Calu3 (cell line): ENCODE measurements at regions not wholly inside any gene's neighbourhood (a gene's known extent, or its start where the extent isn't known, plus 50 kb on each side); places are given as distances from the start of the nearest gene placed in this dataset.

Experiments used
- BruUV-seq: library from RNA; stranded (reverse); fragments of 400-500 nt; replicated peaks from 2 replicates; lab custom pipeline; 2021; lab: Mats Ljungman, UMichigan
- CTCF ChIA-PET: fragments of 300-600 bp; sonication (Branson Sonifier 250); formaldehyde crosslinking; loops from one replicate; lab custom pipeline; 2022; ENCODE audit warnings: antibody characterized with exemption; lab: Charles Lee
- DNase-seq: peaks from one replicate; pipeline ENCODE4 v3.0.0; 2022
- H3K27ac Mint-ChIP-seq: one replicate; pipeline ENCODE4 v1.8.0; 2022; ENCODE audit warnings: mixed read lengths; ENCODE audit not compliant: unreplicated experiment
- H3K27me3 Mint-ChIP-seq: one replicate; pipeline ENCODE4 v1.8.0; 2022; ENCODE audit warnings: mixed read lengths; ENCODE audit not compliant: unreplicated experiment
- H3K36me3 Mint-ChIP-seq: one replicate; pipeline ENCODE4 v1.8.0; 2022; ENCODE audit warnings: mild to moderate bottlenecking, moderate library complexity, mixed read lengths; ENCODE audit not compliant: insufficient read depth, unreplicated experiment
- H3K4me1 Mint-ChIP-seq: one replicate; pipeline ENCODE4 v1.8.0; 2022; ENCODE audit warnings: mild to moderate bottlenecking, low read depth, mixed read lengths; ENCODE audit not compliant: unreplicated experiment
- H3K4me3 Mint-ChIP-seq: one replicate; pipeline ENCODE4 v1.8.0; 2022; ENCODE audit warnings: mild to moderate bottlenecking, low read depth, moderate library complexity, mixed read lengths; ENCODE audit not compliant: unreplicated experiment
- H3K9me3 Mint-ChIP-seq: one replicate; pipeline ENCODE4 v1.8.0; 2022; ENCODE audit warnings: low read depth, mixed read lengths; ENCODE audit not compliant: unreplicated experiment
- intact Hi-C: fragments of 100-400 bp; cut with micrococcal nuclease; formaldehyde crosslinking; loops from one replicate; pipeline ENCODE4 v1.10.0; 2022; ENCODE audit not compliant: unreplicated experiment
- TF ChIP-seq, protein P1 (sequence below): fragments of 200-600 bp; IDR thresholded peaks from one replicate; pipeline ENCODE4 v1.8.0; 2022; ENCODE audit warnings: antibody characterized with exemption; ENCODE audit not compliant: unreplicated experiment

DNA sequence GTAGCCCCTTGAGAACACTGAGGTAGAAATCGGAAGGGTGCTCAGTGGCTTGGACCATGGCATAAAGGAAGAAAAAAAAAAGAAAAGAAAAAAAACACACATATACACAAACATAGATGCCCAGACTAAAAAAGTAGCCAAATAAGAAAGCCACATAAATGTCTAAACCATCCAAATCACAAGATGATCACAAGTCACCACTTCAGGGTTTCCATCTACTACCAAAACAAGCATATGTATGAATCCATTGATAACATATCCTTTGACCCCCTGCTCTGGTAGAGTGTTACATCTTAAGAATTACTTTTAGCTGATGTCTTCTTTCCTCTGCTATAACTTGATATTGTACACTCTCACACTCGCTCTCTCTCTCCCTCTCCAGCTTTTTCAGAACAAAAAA, 245.9 kb downstream of the AHR start:
- no TSS peak for BruUV-seq
- no peaks in the 10 kb centered on the region for H3K36me3 Mint-ChIP-seq
- no peak overlapping the region for H3K27ac Mint-ChIP-seq
- no peak for DNase-seq
- peaks cover 7% of the 10 kb centered on the region for H3K4me1 Mint-ChIP-seq
- H3K9me3 Mint-ChIP-seq = no peaks in the 10 kb centered on the region
- no peak overlapping the region for H3K4me3 Mint-ChIP-seq
- CTCF ChIA-PET = no interaction called here
- TF ChIP-seq, protein P1, sequence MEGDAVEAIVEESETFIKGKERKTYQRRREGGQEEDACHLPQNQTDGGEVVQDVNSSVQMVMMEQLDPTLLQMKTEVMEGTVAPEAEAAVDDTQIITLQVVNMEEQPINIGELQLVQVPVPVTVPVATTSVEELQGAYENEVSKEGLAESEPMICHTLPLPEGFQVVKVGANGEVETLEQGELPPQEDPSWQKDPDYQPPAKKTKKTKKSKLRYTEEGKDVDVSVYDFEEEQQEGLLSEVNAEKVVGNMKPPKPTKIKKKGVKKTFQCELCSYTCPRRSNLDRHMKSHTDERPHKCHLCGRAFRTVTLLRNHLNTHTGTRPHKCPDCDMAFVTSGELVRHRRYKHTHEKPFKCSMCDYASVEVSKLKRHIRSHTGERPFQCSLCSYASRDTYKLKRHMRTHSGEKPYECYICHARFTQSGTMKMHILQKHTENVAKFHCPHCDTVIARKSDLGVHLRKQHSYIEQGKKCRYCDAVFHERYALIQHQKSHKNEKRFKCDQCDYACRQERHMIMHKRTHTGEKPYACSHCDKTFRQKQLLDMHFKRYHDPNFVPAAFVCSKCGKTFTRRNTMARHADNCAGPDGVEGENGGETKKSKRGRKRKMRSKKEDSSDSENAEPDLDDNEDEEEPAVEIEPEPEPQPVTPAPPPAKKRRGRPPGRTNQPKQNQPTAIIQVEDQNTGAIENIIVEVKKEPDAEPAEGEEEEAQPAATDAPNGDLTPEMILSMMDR = no peak
- H3K27me3 Mint-ChIP-seq = no peaks in the 10 kb centered on the region
- intact Hi-C loops = no loop called here

DNA sequence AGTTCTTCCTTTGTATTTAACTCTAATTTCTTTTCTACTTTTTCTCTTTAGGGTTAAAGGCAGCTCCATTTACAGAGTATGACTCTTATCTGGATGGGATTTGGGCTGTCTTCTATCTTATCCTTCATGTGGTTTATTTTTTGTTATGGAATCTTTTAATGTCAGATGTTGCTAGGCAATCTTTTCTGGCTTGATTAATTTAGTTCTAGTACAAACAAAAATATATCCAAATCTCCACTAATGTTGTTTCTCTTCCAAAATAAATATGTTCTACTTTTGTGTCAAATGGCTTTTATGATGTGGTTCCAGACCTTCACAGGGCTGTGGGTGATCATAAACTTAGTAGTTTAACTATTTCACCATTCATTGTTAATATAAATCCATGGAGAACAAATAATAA, 246.9 kb downstream of the AHR start:
- TF ChIP-seq, protein P1 = no peak
- H3K4me3 Mint-ChIP-seq = no peak overlapping the region
- intact Hi-C loops = no loop called here
- CTCF ChIA-PET = no interaction called here
- no peaks in the 10 kb centered on the region for H3K9me3 Mint-ChIP-seq
- DNase-seq = no peak
- H3K36me3 Mint-ChIP-seq = no peaks in the 10 kb centered on the region
- no peaks in the 10 kb centered on the region for H3K27me3 Mint-ChIP-seq
- BruUV-seq = no TSS peak
- no peaks in the 10 kb centered on the region for H3K4me1 Mint-ChIP-seq
- no peak overlapping the region for H3K27ac Mint-ChIP-seq

DNA sequence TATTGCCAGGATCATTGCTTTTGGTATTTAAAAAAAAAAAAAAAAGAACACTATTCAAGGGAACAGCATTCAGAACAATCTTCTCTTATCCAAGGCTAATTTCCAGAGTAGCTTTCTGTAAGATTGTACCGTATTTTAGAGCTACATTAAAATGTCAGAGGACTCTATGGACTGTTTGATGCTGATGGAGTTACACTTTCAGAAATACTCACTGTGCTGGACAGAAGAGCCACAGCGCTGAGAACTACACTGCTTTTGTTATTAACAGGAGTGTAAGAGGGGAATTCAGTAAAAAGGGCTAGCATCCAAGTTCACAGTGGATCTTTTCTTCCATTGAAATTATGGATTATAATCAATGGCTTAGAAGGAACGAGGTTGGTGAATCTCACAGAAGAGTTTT, 247.7 kb downstream of the AHR start:
- Mint-ChIP-seq H3K9me3 (no peaks in the 10 kb centered on the region), H3K27ac (no peak overlapping the region), H3K4me3 (no peak overlapping the region), H3K36me3 (no peaks in the 10 kb centered on the region), H3K4me1 (no peaks in the 10 kb centered on the region), H3K27me3 (no peaks in the 10 kb centered on the region)
- intact Hi-C loops = no loop called here
- no peak for DNase-seq
- CTCF ChIA-PET = interaction anchor here (0.6 to 1.3 kb wide), 4 partner anchors 12 to 563 kb away, joined by 3 to 4 read pairs (median 4); no protein-coding TSS in a partner anchor
- BruUV-seq = no TSS peak
- TF ChIP-seq, protein P1 = no peak

DNA sequence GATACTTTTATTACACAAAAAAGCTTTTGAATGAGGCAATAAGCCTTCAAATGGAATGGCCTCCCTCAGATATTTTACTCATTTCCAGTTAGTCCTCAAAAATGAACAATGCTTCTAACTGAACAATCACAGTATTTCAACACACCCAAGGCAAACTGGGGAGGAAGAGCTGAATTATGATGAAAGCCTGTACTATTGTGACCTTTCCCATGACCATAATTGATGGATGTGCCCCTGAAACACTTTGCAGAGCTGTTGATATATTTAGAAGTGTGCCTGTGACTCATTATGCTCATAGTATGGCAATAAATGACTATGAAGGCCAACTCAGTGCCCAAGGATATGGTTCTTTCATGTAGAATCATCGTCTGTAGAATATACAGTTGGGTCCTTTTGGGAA, 248.1 kb downstream of the AHR start:
- intact Hi-C loops = no loop called here
- H3K4me1 Mint-ChIP-seq = no peaks in the 10 kb centered on the region
- CTCF ChIA-PET = interaction anchor here (0.6 to 1.3 kb wide), 5 partner anchors 10 to 564 kb away, joined by 3 to 8 read pairs (median 4); no protein-coding TSS in a partner anchor
- BruUV-seq = no TSS peak
- no peak for DNase-seq
- no peaks in the 10 kb centered on the region for H3K9me3 Mint-ChIP-seq
- no peak overlapping the region for H3K27ac Mint-ChIP-seq
- no peaks in the 10 kb centered on the region for H3K27me3 Mint-ChIP-seq
- no peak overlapping the region for H3K4me3 Mint-ChIP-seq
- H3K36me3 Mint-ChIP-seq = no peaks in the 10 kb centered on the region
- TF ChIP-seq, protein P1 = no peak
